ENCODE measurements at regions not wholly inside any gene's neighbourhood (a gene's known extent, or its start where the extent isn't known, plus 50 kb on each side); places are given as distances from the start of the nearest gene placed in this dataset.
"Not testable (repeated sequence)": the region's sequence is repeated elsewhere in the genome, so short reads cannot be mapped to it uniquely, and the experiment has no call there.

GRCh38 chr18:60062831-60063230 is 163.0 kb downstream of the PMAIP1 start:
- DNase-seq (ENCODE audit: low read depth) = not testable (repeated sequence)

- DNase-seq (ENCODE audit: low read depth) = no peak
Measured at GRCh38 chr18:60062396-60062795, 162.6 kb downstream of the PMAIP1 start.

DNA sequence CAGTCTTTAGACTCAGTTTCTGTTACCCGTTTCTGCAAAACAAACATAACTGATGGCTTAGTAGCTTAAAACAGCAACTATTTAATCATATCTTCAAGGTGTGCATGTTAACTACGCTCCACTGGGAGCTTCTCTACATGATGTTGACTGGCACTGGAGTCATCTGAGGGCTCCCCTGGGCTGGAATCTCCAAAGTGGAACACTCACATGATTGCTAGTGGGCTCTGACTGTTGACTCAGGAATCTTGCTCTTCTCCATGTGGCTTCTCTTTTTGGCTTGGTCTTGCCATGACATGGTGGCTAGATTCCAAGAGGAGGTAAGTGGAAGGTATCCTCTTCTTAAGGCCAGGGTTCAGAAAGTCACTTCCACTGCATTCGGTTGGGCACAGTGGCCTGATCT is 160.8 kb downstream of the PMAIP1 start:
- DNase-seq (ENCODE audit: low read depth) = no peak

DNA sequence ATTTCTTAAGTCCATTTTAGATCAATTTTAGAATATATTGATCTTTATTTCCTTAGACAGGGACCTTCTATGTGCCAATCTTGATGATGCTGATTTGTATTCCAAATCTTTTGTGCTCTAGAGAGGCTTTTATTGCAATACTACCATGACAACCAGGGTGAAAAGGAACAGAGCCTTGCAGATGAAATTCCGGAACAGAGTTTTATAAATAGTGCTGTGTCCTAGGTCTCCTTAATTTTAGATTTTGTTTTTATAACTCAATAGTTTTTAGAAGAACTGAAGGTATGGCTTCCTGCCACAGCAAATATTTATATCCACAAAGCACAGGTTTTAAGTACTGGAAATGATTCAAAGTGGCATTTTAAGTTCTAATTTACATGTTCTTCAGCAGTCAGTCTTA is 160.2 kb downstream of the PMAIP1 start:
- DNase-seq (ENCODE audit: low read depth) = no peak

DNA sequence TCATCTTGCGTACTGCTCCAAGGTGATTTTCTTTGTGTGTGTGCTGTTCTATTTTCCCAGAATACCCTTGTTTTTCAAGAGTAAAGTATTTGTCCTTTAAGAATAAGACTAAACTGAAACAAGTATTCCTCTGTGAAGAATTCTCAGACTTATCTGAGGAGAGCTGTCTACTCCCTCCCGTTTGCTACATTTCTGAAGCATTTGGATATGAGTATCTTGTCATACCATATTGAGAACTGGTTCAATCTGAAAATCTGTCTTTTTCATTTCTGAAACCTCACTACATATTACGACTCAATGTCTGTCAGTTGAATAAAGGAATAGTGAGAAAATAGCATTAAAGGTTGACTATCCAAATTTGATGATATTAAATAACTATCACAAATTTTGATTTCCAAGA is 159.4 kb downstream of the PMAIP1 start:
- DNase-seq (ENCODE audit: low read depth) = no peak

GRCh38 chr18:60053747-60054304 is 154.0 kb downstream of the PMAIP1 start:
- DNase-seq (ENCODE audit: low read depth) = peak; percentile 68

DNA sequence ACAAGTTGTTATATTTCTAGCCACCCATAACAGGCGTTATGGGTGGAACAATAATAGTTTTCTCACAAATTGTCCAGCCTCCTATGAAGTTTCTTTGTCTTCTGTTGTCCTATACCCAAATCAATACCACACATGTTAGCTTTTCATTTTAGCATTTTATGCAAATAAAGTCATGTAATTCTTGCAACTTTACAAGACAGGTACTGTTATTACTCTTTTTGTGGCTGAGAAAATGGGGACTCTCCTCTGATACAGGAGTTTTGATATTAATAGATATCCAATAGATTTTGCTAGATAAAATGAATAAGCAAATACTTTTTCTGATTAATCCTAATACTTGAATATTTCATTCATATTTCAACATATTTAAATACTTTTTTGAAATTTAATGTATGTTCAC is 151.0 kb downstream of the PMAIP1 start:
- no peak for DNase-seq (ENCODE audit: low read depth)

DNA sequence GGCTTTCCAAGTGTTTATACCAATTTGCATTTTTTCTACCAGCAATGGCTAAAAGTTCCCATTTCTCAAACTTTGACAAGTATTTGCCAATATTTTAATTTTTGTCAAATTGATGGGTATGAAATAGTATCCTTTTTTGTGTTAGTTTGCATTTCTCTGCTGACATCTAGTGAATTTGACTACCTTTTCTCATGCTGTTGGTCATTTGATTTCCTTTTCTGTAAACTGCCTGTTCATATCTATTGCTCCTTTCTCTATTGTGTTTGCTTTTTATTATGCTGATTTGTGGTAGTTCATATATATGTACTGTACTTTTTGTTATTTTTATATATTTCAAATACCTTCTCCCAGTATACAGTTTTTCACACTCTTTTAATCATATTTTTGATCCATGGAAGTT is 149.4 kb downstream of the PMAIP1 start:
- DNase-seq (ENCODE audit: low read depth) = no peak

- no peak for DNase-seq (ENCODE audit: low read depth)
Measured at GRCh38 chr18:60047556-60047955, 147.8 kb downstream of the PMAIP1 start.

DNA sequence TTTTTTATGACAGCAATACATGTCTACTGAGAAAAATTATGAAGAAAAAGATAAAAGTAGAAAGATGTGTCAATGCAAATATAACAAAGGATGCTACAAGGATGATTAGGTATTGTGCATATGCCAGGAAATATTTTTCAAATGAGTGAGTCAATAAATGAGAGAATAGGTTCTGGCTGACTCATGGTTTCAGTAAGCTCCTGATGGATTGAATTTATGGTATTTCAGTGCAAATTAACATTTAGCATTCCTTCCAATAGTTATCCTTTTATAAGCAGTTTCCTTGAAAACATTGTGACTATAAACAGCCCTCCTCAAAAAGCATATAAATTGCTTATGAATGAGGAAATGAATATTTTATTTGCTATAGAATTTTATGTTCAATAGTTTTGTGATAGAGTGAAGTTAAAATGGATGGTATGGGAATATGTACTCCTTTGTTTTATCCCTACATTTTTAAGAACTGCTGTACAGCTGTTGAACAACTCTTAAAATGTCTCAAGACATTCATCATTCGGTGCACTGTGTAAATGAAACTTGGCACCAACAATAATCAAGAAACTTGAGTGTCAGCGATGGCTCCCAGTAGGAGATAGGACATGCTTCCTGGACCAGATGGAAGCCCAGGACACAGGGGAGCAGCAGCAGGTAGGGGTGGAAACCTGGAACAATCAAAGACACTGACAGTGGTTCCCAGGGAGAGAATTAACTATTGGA is 144.7 kb downstream of the PMAIP1 start:
- DNase-seq (ENCODE audit: low read depth) = peak; percentile 28

DNA sequence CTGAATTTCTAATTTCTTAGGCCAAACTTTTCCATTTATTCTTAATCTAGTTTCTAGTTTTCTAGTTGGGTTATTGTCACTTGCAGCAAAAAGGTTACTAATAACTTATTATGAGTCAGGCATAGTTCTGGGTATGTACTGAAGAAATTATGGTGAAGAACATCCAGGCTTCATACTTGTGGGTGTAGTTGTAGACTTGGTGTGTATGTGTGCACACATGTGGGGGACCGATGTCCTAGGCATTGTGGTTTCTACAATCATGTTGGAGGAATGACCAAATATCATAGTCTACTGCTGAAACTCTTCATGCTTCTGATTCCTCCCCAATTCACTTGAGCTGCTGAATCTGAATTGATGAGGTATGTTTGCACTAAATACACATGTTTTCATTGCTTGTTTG is 141.2 kb downstream of the PMAIP1 start:
- no peak for DNase-seq (ENCODE audit: low read depth)

DNA sequence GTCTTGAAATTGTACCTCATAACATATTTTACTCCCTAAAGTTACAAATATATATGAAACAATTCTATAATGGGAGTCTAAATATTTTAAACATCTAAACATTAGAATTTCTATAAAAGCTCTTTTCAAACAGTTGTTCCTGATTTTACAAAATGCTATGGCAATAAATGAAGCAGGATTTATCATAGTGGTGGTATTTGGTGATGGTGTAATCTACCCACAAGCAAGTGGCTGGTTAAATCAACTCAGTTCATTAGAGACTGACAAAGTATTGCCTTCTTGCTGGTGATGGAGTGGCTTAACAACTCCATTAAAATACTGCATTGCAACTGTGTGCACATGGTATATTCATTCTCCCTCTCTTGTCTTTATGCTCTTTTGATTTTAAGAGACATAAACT is 138.9 kb downstream of the PMAIP1 start:
- DNase-seq (ENCODE audit: low read depth) = no peak

DNA sequence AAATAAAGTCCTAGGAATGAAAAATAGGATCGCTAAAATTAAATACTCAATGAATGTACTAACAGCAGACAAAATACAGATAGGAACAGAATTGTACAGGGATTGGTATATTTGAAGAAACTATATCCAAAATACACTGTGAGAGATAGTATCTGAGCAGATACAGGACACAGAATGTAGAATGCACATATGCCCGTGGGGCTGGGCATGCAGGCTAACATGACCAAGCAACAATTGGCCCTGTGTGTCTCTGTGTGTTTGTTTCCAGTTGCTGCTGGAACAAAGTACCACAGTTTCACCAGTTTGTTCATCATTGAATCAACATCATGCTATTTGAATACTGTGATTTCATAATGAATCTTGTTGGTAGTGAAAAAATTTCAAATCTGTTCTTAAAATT is 127.6 kb downstream of the PMAIP1 start:
- DNase-seq (ENCODE audit: low read depth) = no peak

DNA sequence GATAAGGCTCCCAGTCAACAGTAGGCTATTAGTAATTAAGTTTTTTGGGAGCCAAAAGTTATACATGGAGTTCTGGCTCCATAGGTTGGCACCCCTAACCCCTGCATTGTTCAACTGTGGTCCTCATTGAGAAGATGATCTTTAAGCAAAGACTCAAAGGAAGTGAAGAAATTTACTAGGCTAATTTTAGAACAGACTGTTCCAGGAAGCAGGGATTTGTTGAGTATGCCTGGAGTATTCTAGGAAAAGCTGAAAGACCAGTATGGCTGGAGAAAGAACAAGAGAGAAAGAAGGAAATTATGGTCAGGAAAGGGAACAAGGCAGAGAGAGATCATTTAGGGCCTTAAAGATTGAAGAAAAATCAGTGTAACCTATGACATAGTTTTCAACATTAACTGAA is 125.1 kb downstream of the PMAIP1 start:
- DNase-seq (ENCODE audit: low read depth) = no peak

DNA sequence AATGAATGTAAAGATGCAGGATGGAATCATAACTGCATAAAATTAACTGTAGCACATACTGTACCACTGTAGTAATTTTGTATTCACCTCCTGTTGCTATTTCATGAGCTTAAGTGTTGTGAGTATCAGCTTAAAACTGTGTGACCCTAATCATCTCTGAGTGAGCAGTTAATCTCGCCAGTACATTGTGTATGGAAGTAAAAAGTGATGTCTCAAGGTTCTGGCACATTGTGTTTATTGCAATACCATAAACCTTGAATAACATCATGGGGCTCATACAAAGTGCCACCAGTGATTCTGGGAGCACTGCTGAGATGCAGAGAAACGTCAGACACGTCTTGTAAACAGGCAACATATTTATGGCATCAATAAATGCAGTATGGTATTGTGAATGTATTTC is 124.5 kb downstream of the PMAIP1 start:
- DNase-seq (ENCODE audit: low read depth) = no peak

DNA sequence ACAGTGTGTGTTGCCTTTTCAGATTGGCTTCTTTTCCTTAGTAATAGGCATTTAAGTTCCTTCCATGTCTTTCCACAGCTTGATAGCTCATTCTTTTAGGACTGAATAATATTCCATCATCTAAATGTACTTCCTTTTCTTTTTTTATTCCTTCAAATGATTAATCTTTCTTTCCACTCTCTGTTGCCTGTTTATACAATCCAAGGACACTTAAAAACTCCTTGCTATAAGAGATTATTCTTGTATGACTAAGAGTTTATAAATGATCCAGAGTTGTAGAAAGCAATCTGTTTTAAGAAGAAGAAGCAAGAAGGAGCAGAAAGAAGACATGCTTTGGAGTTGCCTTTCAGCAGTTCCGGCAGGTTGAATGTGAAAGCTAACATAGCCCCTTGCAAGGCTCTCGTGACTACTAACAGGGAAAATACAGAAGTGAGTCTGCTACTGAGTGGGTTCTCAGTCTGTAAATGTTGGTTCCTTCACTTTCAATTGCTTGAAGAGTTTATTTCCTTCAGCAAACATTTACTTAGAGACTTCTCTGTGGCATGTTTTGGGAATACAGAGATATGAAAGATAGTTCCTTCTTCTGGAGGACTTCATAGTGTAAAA is 123.0 kb downstream of the PMAIP1 start:
- no peak for DNase-seq (ENCODE audit: low read depth)

- no peak for DNase-seq (ENCODE audit: low read depth)
Measured at GRCh38 chr18:60021556-60021955, 121.8 kb downstream of the PMAIP1 start.

DNA sequence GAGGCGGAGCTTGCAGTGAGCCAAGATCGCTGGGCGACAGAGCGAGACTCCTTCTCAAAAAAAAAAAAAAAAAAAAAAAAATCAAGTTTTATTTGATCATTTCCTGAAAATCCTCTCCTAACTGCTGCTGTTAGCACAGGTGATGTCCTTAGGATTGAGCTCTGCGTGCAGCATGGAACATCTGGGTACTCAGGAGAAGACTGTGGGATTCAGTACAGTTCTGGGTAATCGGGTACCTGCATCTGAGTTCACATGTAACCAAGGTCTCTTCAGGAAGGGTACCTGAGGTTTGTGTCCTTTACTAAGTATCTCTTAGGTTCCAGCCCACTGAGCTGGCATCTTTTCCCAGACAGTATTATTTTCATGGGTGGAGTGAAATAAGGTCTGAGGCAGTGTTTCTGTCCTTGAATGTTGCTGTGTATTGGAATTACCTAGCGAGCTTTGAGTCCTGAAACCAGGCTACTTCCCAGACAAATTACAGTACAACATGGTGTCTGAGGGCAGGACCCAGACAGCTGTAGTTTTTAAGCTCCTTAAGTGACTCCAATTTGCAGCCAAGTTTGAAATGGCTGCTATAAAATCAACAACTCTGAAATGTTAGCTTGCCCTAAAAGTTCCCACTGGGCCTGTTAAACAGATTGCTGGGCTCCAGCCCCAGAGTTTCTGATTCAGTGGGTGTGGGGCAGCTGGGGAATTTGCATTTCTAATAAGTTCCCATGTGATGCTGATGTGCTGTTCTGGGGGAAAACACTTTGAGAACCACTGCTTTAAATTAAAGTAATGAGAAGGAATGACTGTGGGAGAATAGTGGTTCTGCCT is 120.5 kb downstream of the PMAIP1 start:
- DNase-seq (ENCODE audit: low read depth) = no peak

DNA sequence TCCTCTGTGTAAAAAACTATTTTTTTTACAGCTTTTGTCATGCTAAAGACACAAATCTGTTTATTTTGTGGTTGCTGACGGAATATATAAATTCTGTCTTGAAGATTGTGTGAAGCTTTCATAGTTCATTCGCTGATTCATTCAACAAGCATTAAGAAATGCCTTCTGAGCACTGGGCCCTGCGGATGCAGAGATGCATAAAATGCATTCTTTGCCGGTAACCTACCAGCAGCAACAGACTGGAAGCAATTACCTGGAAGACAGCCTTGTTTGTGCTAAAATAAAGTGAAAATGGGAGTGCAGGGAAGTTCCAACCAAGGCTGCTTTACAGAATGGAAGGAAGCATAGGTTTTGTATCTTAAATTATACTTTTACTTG is 119.7 kb downstream of the PMAIP1 start:
- no peak for DNase-seq (ENCODE audit: low read depth)

GRCh38 chr18:60018618-60019462 is 119.0 kb downstream of the PMAIP1 start:
- DNase-seq (ENCODE audit: low read depth) = no peak

DNA sequence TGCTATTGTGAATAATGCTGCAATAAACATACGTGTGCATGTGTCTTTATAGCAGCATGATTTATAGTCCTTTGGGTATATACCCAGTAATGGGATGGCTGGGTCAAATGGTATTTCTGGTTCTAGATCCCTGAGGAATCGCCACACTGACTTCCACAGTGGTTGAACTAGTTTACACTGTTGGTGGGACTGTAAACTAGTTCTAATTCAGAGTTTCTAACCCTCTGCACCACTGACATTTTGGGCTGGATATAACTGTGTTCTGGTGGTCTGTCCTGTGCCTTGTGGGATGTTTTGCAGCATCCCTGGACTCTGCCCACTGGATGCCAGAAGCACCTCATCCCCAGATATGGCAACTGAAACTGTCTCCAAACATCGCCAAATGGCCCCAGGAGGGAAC is 118.3 kb downstream of the PMAIP1 start:
- not testable (repeated sequence) for DNase-seq (ENCODE audit: low read depth)

- no peak for DNase-seq (ENCODE audit: low read depth)
Measured at GRCh38 chr18:60017371-60017770, 117.6 kb downstream of the PMAIP1 start.

Measured in fibroblast of the conjunctiva (primary cell).